HEK293 (cell line): ENCODE measurements at regions not wholly inside any gene's neighbourhood (a gene's known extent, or its start where the extent isn't known, plus 50 kb on each side); places are given as distances from the start of the nearest gene placed in this dataset.
"Not testable (repeated sequence)": the region's sequence is repeated elsewhere in the genome, so short reads cannot be mapped to it uniquely, and the experiment has no call there.

ENCODE experiments used
- CTCF ChIA-PET: fragments of 350-600 bp; formaldehyde crosslinking; extraction: SDS; loops from one replicate; lab custom pipeline; 2021; ENCODE audit warnings: antibody characterized with exemption; lab: Yijun Ruan, JAX
- POLR2A ChIA-PET: fragments of 300-600 bp; formaldehyde crosslinking; extraction: SDS; loops from one replicate; lab custom pipeline; 2020; ENCODE audit warnings: antibody characterized with exemption, inconsistent platforms; lab: Yijun Ruan, JAX
- H3K27ac ChIP-seq: fragments of 200-500 bp; sonication (Bioruptor generic); 2 replicates; pipeline ENCODE4 v1.5.1; 2014; ENCODE audit warnings: low read depth, low read length, control low read depth, inconsistent platforms; ENCODE audit errors: extremely low read depth
- H3K36me3 ChIP-seq, 2 experiments: fragments of 200-500 bp in 1 of 2; sonication (Bioruptor generic) in 1 of 2; 1 replicate in 1 of 2; 2 replicates in 1 of 2; pipeline ENCODE4 v1.5.1; 2014 to 2017; ENCODE audit warnings: inconsistent platforms in 2 of 2, low read length in 2 of 2; ENCODE audit not compliant: control insufficient read depth in 2 of 2, insufficient read depth in 1 of 2
- H3K4me1 ChIP-seq: fragments of 200-500 bp; sonication (Bioruptor generic); 2 replicates; pipeline ENCODE4 v1.5.1; 2014; ENCODE audit warnings: mild to moderate bottlenecking, low read length, inconsistent platforms; ENCODE audit not compliant: control insufficient read depth, insufficient read depth
- H3K4me3 ChIP-seq: 2 replicates; pipeline ENCODE4 v1.5.1; 2011; ENCODE audit warnings: low read depth, mild to moderate bottlenecking, control low read depth, low read length, moderate library complexity
- H3K9me3 ChIP-seq: fragments of 200-500 bp; sonication (Bioruptor generic); 2 replicates; pipeline ENCODE4 v1.5.1; 2014; ENCODE audit warnings: low read depth, low read length, inconsistent platforms; ENCODE audit not compliant: control insufficient read depth, insufficient read depth
- BCL6B ChIP-seq: fragments of 450-650 bp; formaldehyde crosslinking; IDR thresholded peaks from 2 replicates; pipeline ENCODE4 v1.5.1; 2017; ENCODE audit warnings: missing biosample characterization, missing genetic modification characterization
- CTCF ChIP-seq: fragments of 450-650 bp; formaldehyde crosslinking; IDR thresholded peaks from 2 replicates; pipeline ENCODE4 v1.5.1; 2016; ENCODE audit warnings: missing biosample characterization, missing genetic modification characterization
- PRDM10 ChIP-seq: fragments of 450-650 bp; formaldehyde crosslinking; IDR thresholded peaks from 2 replicates; pipeline ENCODE4 v1.5.1; 2016; ENCODE audit warnings: missing biosample characterization, missing genetic modification characterization
- PRDM4 ChIP-seq: fragments of 450-650 bp; formaldehyde crosslinking; IDR thresholded peaks from 2 replicates; pipeline ENCODE4 v1.5.1; 2017; ENCODE audit warnings: missing biosample characterization, missing genetic modification characterization
- TCF7L2 ChIP-seq: IDR thresholded peaks from 2 replicates; pipeline ENCODE4 v1.6.1; 2011; ENCODE audit warnings: low read depth, mild to moderate bottlenecking, inconsistent platforms, low read length, moderate library complexity, borderline replicate concordance
- ZNF121 ChIP-seq: fragments of 450-650 bp; formaldehyde crosslinking; IDR thresholded peaks from 2 replicates; pipeline ENCODE4 v1.5.1; 2016; ENCODE audit warnings: missing biosample characterization, missing genetic modification characterization
- ZNF174 ChIP-seq: fragments of 450-650 bp; formaldehyde crosslinking; IDR thresholded peaks from 2 replicates; pipeline ENCODE4 v1.5.0; 2017; ENCODE audit warnings: missing biosample characterization, mild to moderate bottlenecking, missing genetic modification characterization
- ZNF302 ChIP-seq: fragments of 450-650 bp; formaldehyde crosslinking; IDR thresholded peaks from 2 replicates; pipeline ENCODE4 v1.5.1; 2016; ENCODE audit warnings: missing biosample characterization, missing genetic modification characterization, low read depth
- ZNF391 ChIP-seq: fragments of 450-650 bp; formaldehyde crosslinking; IDR thresholded peaks from 2 replicates; pipeline ENCODE4 v1.5.1; 2016; ENCODE audit warnings: low read depth, missing biosample characterization, missing genetic modification characterization, borderline replicate concordance
- ZNF423 ChIP-seq: fragments of 450-650 bp; formaldehyde crosslinking; IDR thresholded peaks from 2 replicates; pipeline ENCODE4 v1.5.1; 2016; ENCODE audit warnings: missing biosample characterization, missing genetic modification characterization
- ZNF585B ChIP-seq: fragments of 450-650 bp; formaldehyde crosslinking; IDR thresholded peaks from 2 replicates; pipeline ENCODE4 v1.5.1; 2016; ENCODE audit warnings: missing biosample characterization, missing genetic modification characterization
- ZNF654 ChIP-seq: fragments of 450-650 bp; formaldehyde crosslinking; IDR thresholded peaks from 2 replicates; pipeline ENCODE4 v1.5.1; 2016; ENCODE audit warnings: low read depth, missing biosample characterization, missing genetic modification characterization
- ZNF658 ChIP-seq: fragments of 450-650 bp; formaldehyde crosslinking; IDR thresholded peaks from 2 replicates; pipeline ENCODE4; 2016; ENCODE audit warnings: missing biosample characterization, missing genetic modification characterization
- TF ChIP-seq, protein P1 (sequence below): fragments of 450-650 bp; formaldehyde crosslinking; IDR thresholded peaks from 2 replicates; pipeline ENCODE4 v1.5.1; 2016; ENCODE audit warnings: missing biosample characterization, missing genetic modification characterization, borderline replicate concordance

- TF ChIP-seq ZNF423 (tag by site-specific recombination): no peak
- no peak for TF ChIP-seq ZNF302
- no peak for TF ChIP-seq ZNF585B
- TF ChIP-seq ZNF391: no peak
- TF ChIP-seq BCL6B (tag by site-specific recombination): no peak
- TF ChIP-seq, protein P1, sequence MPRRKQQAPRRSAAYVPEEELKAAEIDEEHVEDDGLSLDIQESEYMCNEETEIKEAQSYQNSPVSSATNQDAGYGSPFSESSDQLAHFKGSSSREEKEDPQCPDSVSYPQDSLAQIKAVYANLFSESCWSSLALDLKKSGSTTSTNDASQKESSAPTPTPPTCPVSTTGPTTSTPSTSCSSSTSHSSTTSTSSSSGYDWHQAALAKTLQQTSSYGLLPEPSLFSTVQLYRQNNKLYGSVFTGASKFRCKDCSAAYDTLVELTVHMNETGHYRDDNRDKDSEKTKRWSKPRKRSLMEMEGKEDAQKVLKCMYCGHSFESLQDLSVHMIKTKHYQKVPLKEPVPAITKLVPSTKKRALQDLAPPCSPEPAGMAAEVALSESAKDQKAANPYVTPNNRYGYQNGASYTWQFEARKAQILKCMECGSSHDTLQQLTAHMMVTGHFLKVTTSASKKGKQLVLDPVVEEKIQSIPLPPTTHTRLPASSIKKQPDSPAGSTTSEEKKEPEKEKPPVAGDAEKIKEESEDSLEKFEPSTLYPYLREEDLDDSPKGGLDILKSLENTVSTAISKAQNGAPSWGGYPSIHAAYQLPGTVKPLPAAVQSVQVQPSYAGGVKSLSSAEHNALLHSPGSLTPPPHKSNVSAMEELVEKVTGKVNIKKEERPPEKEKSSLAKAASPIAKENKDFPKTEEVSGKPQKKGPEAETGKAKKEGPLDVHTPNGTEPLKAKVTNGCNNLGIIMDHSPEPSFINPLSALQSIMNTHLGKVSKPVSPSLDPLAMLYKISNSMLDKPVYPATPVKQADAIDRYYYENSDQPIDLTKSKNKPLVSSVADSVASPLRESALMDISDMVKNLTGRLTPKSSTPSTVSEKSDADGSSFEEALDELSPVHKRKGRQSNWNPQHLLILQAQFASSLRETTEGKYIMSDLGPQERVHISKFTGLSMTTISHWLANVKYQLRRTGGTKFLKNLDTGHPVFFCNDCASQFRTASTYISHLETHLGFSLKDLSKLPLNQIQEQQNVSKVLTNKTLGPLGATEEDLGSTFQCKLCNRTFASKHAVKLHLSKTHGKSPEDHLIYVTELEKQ (tag by site-specific recombination): no peak
- no peak for TF ChIP-seq ZNF121
- no peak for TF ChIP-seq ZNF658 (tag by site-specific recombination)
- TF ChIP-seq TCF7L2: no peak
- no peak for TF ChIP-seq CTCF (tag by site-specific recombination)
- TF ChIP-seq PRDM10 (tag by site-specific recombination): no peak
- no peak for TF ChIP-seq ZNF654
- TF ChIP-seq PRDM4 (tag by site-specific recombination): no peak
- TF ChIP-seq ZNF174 (tag by site-specific recombination): no peak
These were observed 603.8 kb downstream of the RAPGEF2 start (continued) for GRCh38 chr4:159706704-159707103.

DNA sequence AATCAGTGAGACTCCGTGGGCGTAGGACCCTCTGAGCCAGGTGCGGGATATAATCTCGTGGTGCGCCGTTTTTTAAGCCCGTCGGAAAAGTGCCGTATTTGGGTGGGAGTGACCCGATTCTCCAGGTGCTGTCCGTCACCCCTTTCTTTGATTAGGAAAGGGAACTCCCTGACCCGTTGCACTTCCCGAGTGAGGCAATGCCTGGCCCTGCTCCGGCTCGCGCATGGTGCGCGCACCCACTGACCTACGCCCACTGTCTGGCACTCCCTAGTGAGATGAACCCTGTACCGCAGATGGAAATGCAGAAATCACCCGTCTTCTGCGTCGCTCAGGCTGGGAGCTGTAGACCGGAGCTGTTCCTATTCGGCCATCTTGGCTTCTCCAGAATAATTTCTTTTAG, 612.3 kb downstream of the RAPGEF2 start:
- H3K4me1 ChIP-seq, POLR2A ChIA-PET, H3K27ac ChIP-seq, H3K36me3 ChIP-seq, H3K9me3 ChIP-seq, CTCF ChIA-PET, H3K4me3 ChIP-seq: not testable (repeated sequence)
